Endodermal cell (in vitro differentiated cells): ENCODE measurements at regions not wholly inside any gene's neighbourhood (a gene's known extent, or its start where the extent isn't known, plus 50 kb on each side); places are given as distances from the start of the nearest gene placed in this dataset.

ENCODE experiments used
- DNase-seq: peaks from one replicate; pipeline ENCODE4 v3.0.0-alpha.2; 2017
- H3K27ac ChIP-seq: 2 replicates; pipeline ENCODE4 v1.5.1; 2013; ENCODE audit warnings: mild to moderate bottlenecking, low read depth, low read length, moderate library complexity
- H3K27me3 ChIP-seq: 2 replicates; pipeline ENCODE4 v1.6.1; 2013; ENCODE audit warnings: mild to moderate bottlenecking, low read length, moderate library complexity; ENCODE audit not compliant: insufficient read depth, control insufficient read depth, poor library complexity, severe bottlenecking
- H3K36me3 ChIP-seq: 2 replicates; pipeline ENCODE4 v1.7.0; 2013; ENCODE audit warnings: mild to moderate bottlenecking, low read length, moderate library complexity; ENCODE audit not compliant: control insufficient read depth, insufficient read depth
- H3K4me1 ChIP-seq: one replicate; pipeline ENCODE4 v1.7.0; 2013; ENCODE audit warnings: low read length; ENCODE audit not compliant: control insufficient read depth, insufficient read depth
- H3K4me3 ChIP-seq: 2 replicates; pipeline ENCODE4 v1.5.1; 2013; ENCODE audit warnings: mild to moderate bottlenecking, low read length, moderate library complexity
- H3K9ac ChIP-seq: 2 replicates; pipeline ENCODE4 v1.6.1; 2013; ENCODE audit warnings: mild to moderate bottlenecking, low read length, moderate library complexity; ENCODE audit not compliant: poor library complexity, severe bottlenecking; ENCODE audit errors: extremely low read depth
- H3K9me3 ChIP-seq: 2 replicates; pipeline ENCODE4 v1.6.1; 2013; ENCODE audit warnings: mild to moderate bottlenecking, low read length, moderate library complexity; ENCODE audit not compliant: control insufficient read depth
- H3K27ac Mint-ChIP-seq: 2 replicates; pipeline ENCODE4 v1.8.0; 2020; ENCODE audit warnings: mixed read lengths
- H3K27me3 Mint-ChIP-seq: 2 replicates; pipeline ENCODE4 v1.8.0; 2021; ENCODE audit warnings: mild to moderate bottlenecking, mixed read lengths; ENCODE audit not compliant: insufficient read depth
- H3K36me3 Mint-ChIP-seq: 2 replicates; pipeline ENCODE4 v1.8.0; 2020; ENCODE audit warnings: low read depth, mixed read lengths
- H3K4me1 Mint-ChIP-seq: 2 replicates; pipeline ENCODE4 v1.8.0; 2020; ENCODE audit warnings: mixed read lengths
- H3K4me3 Mint-ChIP-seq: 2 replicates; pipeline ENCODE4 v1.8.0; 2020; ENCODE audit warnings: mild to moderate bottlenecking, moderate library complexity, mixed read lengths
- H3K9me3 Mint-ChIP-seq: 2 replicates; pipeline ENCODE4 v1.8.0; 2020; ENCODE audit warnings: mild to moderate bottlenecking, mixed read lengths
- WGBS, 2 experiments: methylation state at CpG; one replicate each; pipeline versions ENCODE4 v1.1.5 to v1.1.7; 2013; ENCODE audit warnings: missing lambda C conversion rate in 2 of 2, mixed read lengths in 1 of 2; ENCODE audit not compliant: insufficient coverage in 1 of 2, insufficient read length in 1 of 2; 5-methylcytosine and 5-hydroxymethylcytosine counted together
- TF ChIP-seq, protein P1 (sequence below): fragments of 200-600 bp; sonication (generic); conservative IDR thresholded peaks from 2 replicates; pipeline ENCODE4 v1.5.0; 2021; ENCODE audit warnings: antibody characterized with exemption, mild to moderate bottlenecking

DNA sequence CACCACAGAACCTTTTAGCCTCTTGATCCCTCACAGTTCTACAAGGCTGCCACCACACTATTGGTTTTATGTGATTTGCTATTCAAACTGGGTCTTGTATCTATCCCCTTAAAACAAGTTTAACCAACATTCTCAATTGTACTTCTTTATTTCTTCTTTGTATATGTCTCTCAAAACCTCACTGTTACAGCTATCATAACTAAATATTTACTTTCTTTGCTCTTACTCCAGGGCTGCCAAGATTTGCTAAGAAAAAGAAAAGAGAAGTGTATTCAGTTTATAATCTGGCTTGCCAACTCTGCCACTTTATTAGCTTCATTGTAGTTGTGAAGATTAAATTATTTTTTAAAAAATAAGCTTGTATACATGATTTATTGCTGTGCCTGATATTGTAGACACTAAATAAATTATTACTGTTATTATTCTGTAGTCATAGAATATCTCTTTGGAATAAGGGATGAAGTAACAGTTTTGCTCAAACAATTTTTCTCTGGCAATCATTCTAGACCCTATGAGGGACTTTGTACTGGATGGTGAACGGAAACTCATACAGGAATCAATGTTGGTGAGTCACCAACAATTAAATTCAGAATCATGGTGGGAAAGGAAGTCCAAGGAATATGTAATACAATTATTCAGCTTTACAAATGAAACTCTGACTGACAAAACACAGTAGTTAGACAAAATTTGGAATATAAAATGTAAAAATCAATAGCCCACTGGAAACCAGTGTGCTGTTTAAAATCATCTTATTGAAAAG lies 127.1 kb upstream of the DCAF8L1 start:
- H3K36me3 Mint-ChIP-seq = no peaks in the 10 kb centered on the region
- no peak overlapping the region for H3K4me3 Mint-ChIP-seq
- no peak overlapping the region for H3K27ac Mint-ChIP-seq
- no peak overlapping the region for H3K27ac ChIP-seq
- H3K9me3 ChIP-seq = no peaks in the 10 kb centered on the region
- no peak overlapping the region for H3K9ac ChIP-seq
- peaks cover 13% of the 10 kb centered on the region for H3K27me3 Mint-ChIP-seq
- no peak for DNase-seq
- H3K36me3 ChIP-seq = no peaks in the 10 kb centered on the region
- TF ChIP-seq, protein P1, sequence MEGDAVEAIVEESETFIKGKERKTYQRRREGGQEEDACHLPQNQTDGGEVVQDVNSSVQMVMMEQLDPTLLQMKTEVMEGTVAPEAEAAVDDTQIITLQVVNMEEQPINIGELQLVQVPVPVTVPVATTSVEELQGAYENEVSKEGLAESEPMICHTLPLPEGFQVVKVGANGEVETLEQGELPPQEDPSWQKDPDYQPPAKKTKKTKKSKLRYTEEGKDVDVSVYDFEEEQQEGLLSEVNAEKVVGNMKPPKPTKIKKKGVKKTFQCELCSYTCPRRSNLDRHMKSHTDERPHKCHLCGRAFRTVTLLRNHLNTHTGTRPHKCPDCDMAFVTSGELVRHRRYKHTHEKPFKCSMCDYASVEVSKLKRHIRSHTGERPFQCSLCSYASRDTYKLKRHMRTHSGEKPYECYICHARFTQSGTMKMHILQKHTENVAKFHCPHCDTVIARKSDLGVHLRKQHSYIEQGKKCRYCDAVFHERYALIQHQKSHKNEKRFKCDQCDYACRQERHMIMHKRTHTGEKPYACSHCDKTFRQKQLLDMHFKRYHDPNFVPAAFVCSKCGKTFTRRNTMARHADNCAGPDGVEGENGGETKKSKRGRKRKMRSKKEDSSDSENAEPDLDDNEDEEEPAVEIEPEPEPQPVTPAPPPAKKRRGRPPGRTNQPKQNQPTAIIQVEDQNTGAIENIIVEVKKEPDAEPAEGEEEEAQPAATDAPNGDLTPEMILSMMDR = no peak
- no peaks in the 10 kb centered on the region for H3K4me1 ChIP-seq
- H3K4me1 Mint-ChIP-seq = peaks cover 6% of the 10 kb centered on the region
- no peak overlapping the region for H3K4me3 ChIP-seq
- H3K9me3 Mint-ChIP-seq = no peaks in the 10 kb centered on the region
- WGBS, 2 experiments = 100% methylated on average over 1 of the region's 1 CpG; no CpG with 5 or more reads in 1 of the 2 experiments
- H3K27me3 ChIP-seq = no peaks in the 10 kb centered on the region

DNA sequence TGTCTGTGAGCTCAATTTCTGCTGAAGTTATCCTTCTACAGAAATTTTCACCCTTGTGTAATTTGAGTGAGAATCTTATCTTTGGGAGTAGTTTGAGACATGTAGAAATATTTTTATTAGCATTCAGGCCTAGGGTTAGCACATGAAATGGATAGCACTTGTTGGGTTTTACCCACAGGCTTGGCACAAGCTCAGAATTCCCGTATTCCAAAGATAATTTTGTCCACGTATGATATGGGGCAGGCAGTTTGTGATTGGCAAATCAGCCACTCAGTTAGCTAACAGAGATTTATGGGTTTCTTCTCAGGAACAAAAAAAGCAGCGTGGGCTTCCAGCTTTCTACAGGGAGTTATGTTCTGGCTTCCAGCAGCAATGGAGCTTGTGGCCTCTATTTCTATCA lies 117.9 kb upstream of the DCAF8L1 start:
- DNase-seq = no peak
- no peaks in the 10 kb centered on the region for H3K4me1 ChIP-seq
- Mint-ChIP-seq H3K27me3 (peaks cover 19% of the 10 kb centered on the region), H3K27ac (no peak overlapping the region), H3K9me3 (peaks cover 2% of the 10 kb centered on the region), H3K4me1 (no peaks in the 10 kb centered on the region), H3K36me3 (no peaks in the 10 kb centered on the region), H3K4me3 (no peak overlapping the region)
- no peak overlapping the region for H3K4me3 ChIP-seq
- H3K27me3 ChIP-seq = no peaks in the 10 kb centered on the region
- no peaks in the 10 kb centered on the region for H3K9me3 ChIP-seq
- H3K9ac ChIP-seq = no peak overlapping the region
- H3K27ac ChIP-seq = no peak overlapping the region
- H3K36me3 ChIP-seq = no peaks in the 10 kb centered on the region
- WGBS, 2 experiments = 93% methylated on average over 3 of the region's 3 CpGs; no CpG with 5 or more reads in 1 of the 2 experiments
- TF ChIP-seq, protein P1 = no peak

DNA sequence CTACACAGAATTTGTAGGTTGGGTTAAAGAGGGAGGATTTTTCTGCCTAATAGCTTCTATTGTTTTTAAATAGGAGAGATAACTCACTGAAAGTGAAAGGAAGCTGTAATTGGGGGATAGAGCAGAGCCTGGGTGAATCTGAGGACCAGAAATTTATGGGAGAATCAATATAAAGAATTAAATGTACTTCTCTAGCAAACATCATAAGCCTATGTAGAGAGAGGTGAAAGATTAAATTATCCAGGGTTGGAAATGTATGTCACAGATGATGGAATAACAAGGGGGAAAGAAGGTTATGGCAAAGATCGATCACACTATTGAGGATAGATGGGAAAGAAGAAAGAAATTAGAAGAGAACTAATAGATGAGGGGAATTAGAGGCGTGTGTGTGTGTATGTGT lies 104.4 kb upstream of the DCAF8L1 start:
- Histone ChIP-seq H3K4me3 (no peak overlapping the region), H3K4me1 (no peaks in the 10 kb centered on the region), H3K9me3 (no peaks in the 10 kb centered on the region), H3K27me3 (peaks cover 42% of the 10 kb centered on the region), H3K36me3 (no peaks in the 10 kb centered on the region), H3K27ac (no peak overlapping the region), H3K9ac (no peak overlapping the region)
- H3K27ac Mint-ChIP-seq = no peak overlapping the region
- H3K9me3 Mint-ChIP-seq = no peaks in the 10 kb centered on the region
- H3K4me1 Mint-ChIP-seq = no peaks in the 10 kb centered on the region
- TF ChIP-seq, protein P1 = no peak
- 86% methylated on average over 1 of the region's 2 CpGs; no CpG with 5 or more reads in 1 of the 2 experiments for WGBS, 2 experiments
- no peak for DNase-seq
- no peak overlapping the region for H3K4me3 Mint-ChIP-seq
- no peaks in the 10 kb centered on the region for H3K36me3 Mint-ChIP-seq
- H3K27me3 Mint-ChIP-seq = peaks cover 65% of the 10 kb centered on the region
